DOHH2 (cell line): ENCODE measurements at regions not wholly inside any gene's neighbourhood (a gene's known extent, or its start where the extent isn't known, plus 50 kb on each side); places are given as distances from the start of the nearest gene placed in this dataset.

ENCODE experiments used
- H3F3A ChIP-seq: fragments of 200-600 bp; sonication (generic), shearing (Covaris generic); 2 replicates; pipeline ENCODE4 v1.6.0; 2016; ENCODE audit warnings: antibody characterized with exemption, mild to moderate bottlenecking; ENCODE audit not compliant: control insufficient read depth, insufficient read depth
- H3K27ac ChIP-seq: fragments of 200-600 bp; sonication (generic); 2 replicates; pipeline ENCODE4 v1.5.1; 2014; ENCODE audit warnings: low read depth, mild to moderate bottlenecking, low read length, moderate library complexity
- H3K27me3 ChIP-seq: fragments of 200-600 bp; sonication (generic); 2 replicates; pipeline ENCODE4 v1.6.1; 2014; ENCODE audit warnings: mild to moderate bottlenecking, low read length, mixed read lengths; ENCODE audit not compliant: control insufficient read depth
- H3K36me3 ChIP-seq: fragments of 200-600 bp; sonication (generic); 2 replicates; pipeline ENCODE4 v1.6.1; 2014; ENCODE audit warnings: mild to moderate bottlenecking, low read length, moderate library complexity, mixed read lengths; ENCODE audit not compliant: control insufficient read depth
- H3K4me1 ChIP-seq: fragments of 200-600 bp; sonication (generic); 2 replicates; pipeline ENCODE4 v1.6.1; 2014; ENCODE audit warnings: mild to moderate bottlenecking, low read length, mixed read lengths; ENCODE audit not compliant: control insufficient read depth
- H3K4me2 ChIP-seq: fragments of 200-600 bp; sonication (generic); 2 replicates; pipeline ENCODE4 v1.6.0; 2014; ENCODE audit warnings: mild to moderate bottlenecking, low read length, moderate library complexity
- H3K4me3 ChIP-seq: fragments of 200-600 bp; sonication (generic); 2 replicates; pipeline ENCODE4 v1.5.1; 2014; ENCODE audit warnings: mild to moderate bottlenecking, low read length, mixed read lengths
- H3K79me2 ChIP-seq: fragments of 200-600 bp; sonication (generic); 2 replicates; pipeline ENCODE4 v1.6.1; 2014; ENCODE audit warnings: mild to moderate bottlenecking, low read length, mixed read lengths; ENCODE audit not compliant: control insufficient read depth
- H3K9me2 ChIP-seq: fragments of 200-600 bp; sonication (generic); replicated peaks from 2 replicates; pipeline ENCODE4 v1.6.1; 2014; ENCODE audit warnings: mild to moderate bottlenecking, low read length, mixed read lengths; ENCODE audit not compliant: control insufficient read depth
- H3K9me3 ChIP-seq: fragments of 200-600 bp; sonication (generic); 2 replicates; pipeline ENCODE4 v1.6.1; 2014; ENCODE audit warnings: antibody characterized with exemption, low read length, mixed read lengths; ENCODE audit not compliant: control insufficient read depth, insufficient read depth
- H4K20me1 ChIP-seq: fragments of 200-600 bp; sonication (generic); 2 replicates; pipeline ENCODE4 v1.6.0; 2014; ENCODE audit warnings: low read depth, mild to moderate bottlenecking, antibody characterized with exemption, low read length, moderate library complexity; ENCODE audit not compliant: control insufficient read depth, insufficient read depth
- CTCF ChIP-seq: fragments of 200-600 bp; sonication (generic); IDR thresholded peaks from one replicate; pipeline ENCODE4 v1.5.1; 2014; ENCODE audit warnings: antibody characterized with exemption, mild to moderate bottlenecking, low read depth, low read length; ENCODE audit not compliant: poor library complexity, severe bottlenecking
- EZH2phosphoT487 ChIP-seq: fragments of 200-600 bp; sonication (generic); IDR thresholded peaks from 2 replicates; pipeline ENCODE4 v1.6.1; 2017; ENCODE audit warnings: borderline replicate concordance, mild to moderate bottlenecking, antibody characterized with exemption, low read length, moderate library complexity, mixed read lengths

- H3K27me3 ChIP-seq: no peaks in the 10 kb centered on the region
- no peaks in the 10 kb centered on the region for H3K79me2 ChIP-seq
- TF ChIP-seq EZH2phosphoT487: no peak
- no peak for TF ChIP-seq CTCF
- no peaks in the 10 kb centered on the region for H3K36me3 ChIP-seq
- H3K4me1 ChIP-seq: no peaks in the 10 kb centered on the region
- H3K9me2 ChIP-seq: no peaks in the 10 kb centered on the region
- no peak overlapping the region for H3K4me3 ChIP-seq
- H4K20me1 ChIP-seq: no peaks in the 10 kb centered on the region
- H3K9me3 ChIP-seq: no peaks in the 10 kb centered on the region
- H3K27ac ChIP-seq: no peak overlapping the region
- no peak overlapping the region for H3K4me2 ChIP-seq
- H3F3A ChIP-seq: no peaks in the 10 kb centered on the region
Measured at GRCh38 chr16:54586474-54587175, 300.0 kb upstream of the IRX3 start.

GRCh38 chr16:54585998-54586340 lies 299.4 kb upstream of the IRX3 start:
- H4K20me1 ChIP-seq: no peaks in the 10 kb centered on the region
- no peaks in the 10 kb centered on the region for H3K36me3 ChIP-seq
- H3K79me2 ChIP-seq: no peaks in the 10 kb centered on the region
- H3F3A ChIP-seq: no peaks in the 10 kb centered on the region
- no peaks in the 10 kb centered on the region for H3K27me3 ChIP-seq
- no peak overlapping the region for H3K4me3 ChIP-seq
- H3K9me2 ChIP-seq: no peaks in the 10 kb centered on the region
- no peak for TF ChIP-seq EZH2phosphoT487
- no peak for TF ChIP-seq CTCF
- H3K4me1 ChIP-seq: no peaks in the 10 kb centered on the region
- H3K27ac ChIP-seq: no peak overlapping the region
- H3K4me2 ChIP-seq: no peak overlapping the region
- H3K9me3 ChIP-seq: no peaks in the 10 kb centered on the region

GRCh38 chr16:54585094-54585997 lies 298.8 kb upstream of the IRX3 start:
- Histone ChIP-seq H3K9me3 (no peaks in the 10 kb centered on the region), H3K4me1 (no peaks in the 10 kb centered on the region), H3K79me2 (no peaks in the 10 kb centered on the region), H3K4me3 (no peak overlapping the region), H4K20me1 (no peaks in the 10 kb centered on the region), H3K27me3 (no peaks in the 10 kb centered on the region), H3K4me2 (no peak overlapping the region), H3K36me3 (no peaks in the 10 kb centered on the region), H3K27ac (no peak overlapping the region), H3K9me2 (no peaks in the 10 kb centered on the region), H3F3A (no peaks in the 10 kb centered on the region)
- TF ChIP-seq EZH2phosphoT487: no peak
- TF ChIP-seq CTCF: no peak
